PFSK-1 (cell line): ENCODE measurements at regions not wholly inside any gene's neighbourhood (a gene's known extent, or its start where the extent isn't known, plus 50 kb on each side); places are given as distances from the start of the nearest gene placed in this dataset.

Experiments used
- TAF1 ChIP-seq: IDR thresholded peaks from 2 replicates; pipeline ENCODE4 v1.6.1; 2012; ENCODE audit warnings: low read length, control low read depth, borderline replicate concordance; ENCODE audit not compliant: insufficient read depth
- TF ChIP-seq, protein P1 (sequence below), 2 experiments: IDR thresholded peaks; 2 replicates each; pipeline versions ENCODE4 v1.6.1 to v1.8.0; 2011 to 2012; ENCODE audit warnings: low read depth in 2 of 2, low read length in 2 of 2, control low read depth in 1 of 2, inconsistent platforms in 1 of 2, mild to moderate bottlenecking in 1 of 2, moderate library complexity in 1 of 2; ENCODE audit not compliant: insufficient read depth in 1 of 2

DNA sequence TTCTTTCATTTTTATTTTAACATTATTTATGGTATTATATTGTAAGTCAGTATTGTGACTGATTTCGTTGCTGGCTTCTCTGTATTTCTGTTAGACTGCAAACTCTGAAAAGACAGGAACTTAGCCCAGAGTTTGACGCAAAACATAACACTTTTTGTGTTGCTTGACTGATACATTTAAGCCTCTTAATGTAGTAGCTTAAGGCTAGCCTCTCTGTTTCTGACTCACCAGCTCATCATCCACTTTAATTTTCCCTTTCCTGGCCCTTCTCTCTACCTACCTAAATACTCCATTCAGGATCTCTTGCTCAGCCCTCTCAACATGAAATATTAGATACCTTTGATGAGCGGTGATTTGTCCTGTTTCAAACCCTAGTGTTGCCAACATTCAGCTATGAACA, 420.6 kb downstream of the LRFN5 start:
- TF ChIP-seq, protein P1, sequence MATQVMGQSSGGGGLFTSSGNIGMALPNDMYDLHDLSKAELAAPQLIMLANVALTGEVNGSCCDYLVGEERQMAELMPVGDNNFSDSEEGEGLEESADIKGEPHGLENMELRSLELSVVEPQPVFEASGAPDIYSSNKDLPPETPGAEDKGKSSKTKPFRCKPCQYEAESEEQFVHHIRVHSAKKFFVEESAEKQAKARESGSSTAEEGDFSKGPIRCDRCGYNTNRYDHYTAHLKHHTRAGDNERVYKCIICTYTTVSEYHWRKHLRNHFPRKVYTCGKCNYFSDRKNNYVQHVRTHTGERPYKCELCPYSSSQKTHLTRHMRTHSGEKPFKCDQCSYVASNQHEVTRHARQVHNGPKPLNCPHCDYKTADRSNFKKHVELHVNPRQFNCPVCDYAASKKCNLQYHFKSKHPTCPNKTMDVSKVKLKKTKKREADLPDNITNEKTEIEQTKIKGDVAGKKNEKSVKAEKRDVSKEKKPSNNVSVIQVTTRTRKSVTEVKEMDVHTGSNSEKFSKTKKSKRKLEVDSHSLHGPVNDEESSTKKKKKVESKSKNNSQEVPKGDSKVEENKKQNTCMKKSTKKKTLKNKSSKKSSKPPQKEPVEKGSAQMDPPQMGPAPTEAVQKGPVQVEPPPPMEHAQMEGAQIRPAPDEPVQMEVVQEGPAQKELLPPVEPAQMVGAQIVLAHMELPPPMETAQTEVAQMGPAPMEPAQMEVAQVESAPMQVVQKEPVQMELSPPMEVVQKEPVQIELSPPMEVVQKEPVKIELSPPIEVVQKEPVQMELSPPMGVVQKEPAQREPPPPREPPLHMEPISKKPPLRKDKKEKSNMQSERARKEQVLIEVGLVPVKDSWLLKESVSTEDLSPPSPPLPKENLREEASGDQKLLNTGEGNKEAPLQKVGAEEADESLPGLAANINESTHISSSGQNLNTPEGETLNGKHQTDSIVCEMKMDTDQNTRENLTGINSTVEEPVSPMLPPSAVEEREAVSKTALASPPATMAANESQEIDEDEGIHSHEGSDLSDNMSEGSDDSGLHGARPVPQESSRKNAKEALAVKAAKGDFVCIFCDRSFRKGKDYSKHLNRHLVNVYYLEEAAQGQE (IDR thresholded peaks at IDR 0.05; ENCODE audit: insufficient read depth in 1 of 2, low read depth in 2 of 2, low read length in 2 of 2): no peak
- TF ChIP-seq TAF1: no peak
